AG04450 (cell line): ENCODE measurements at regions not wholly inside any gene's neighbourhood (a gene's known extent, or its start where the extent isn't known, plus 50 kb on each side); places are given as distances from the start of the nearest gene placed in this dataset.
A peak's percentile ranks its signal among the peaks of the same experiment; 100 is the strongest.

ENCODE experiments used
- CTCF ChIA-PET: fragments of 300-600, 350-600 bp; formaldehyde crosslinking; extraction: SDS; loops from one replicate; lab custom pipeline; 2022; ENCODE audit warnings: antibody characterized with exemption, inconsistent platforms; lab: Charles Lee
- POLR2A ChIA-PET: fragments of 350-600 bp; formaldehyde crosslinking; extraction: SDS; loops from one replicate; lab custom pipeline; 2021; ENCODE audit warnings: antibody characterized with exemption, inconsistent platforms; lab: Yijun Ruan, JAX
- DNase-seq: peaks from one replicate; pipeline ENCODE4 v3.0.0-alpha.2; 2011; ENCODE audit warnings: low read depth, low spot score
- H3K27ac ChIP-seq: one replicate; pipeline ENCODE4 v1.5.1; 2012; ENCODE audit warnings: low read depth, low read length, control low read depth
- H3K27me3 ChIP-seq: one replicate; pipeline ENCODE4 v1.6.0; 2012; ENCODE audit warnings: low read length; ENCODE audit not compliant: control insufficient read depth, insufficient read depth
- H3K4me3 ChIP-seq: 2 replicates; pipeline ENCODE4 v1.5.1; 2011; ENCODE audit warnings: mild to moderate bottlenecking, low read depth, low read length, control low read depth
- H3K9me3 ChIP-seq: 2 replicates; pipeline ENCODE4 v1.5.1; 2012; ENCODE audit warnings: low read length; ENCODE audit not compliant: control insufficient read depth, insufficient read depth
- CTCF ChIP-seq: IDR thresholded peaks from 2 replicates; pipeline ENCODE4 v1.5.1; 2011; ENCODE audit warnings: low read depth, low read length, control low read depth, inconsistent platforms

- Histone ChIP-seq H3K27ac (no peak overlapping the region), H3K4me3 (no peak overlapping the region), H3K9me3 (no peaks in the 10 kb centered on the region), H3K27me3 (peaks cover 11% of the 10 kb centered on the region)
- POLR2A ChIA-PET = no interaction called here
- no peak for DNase-seq
- no peak for TF ChIP-seq CTCF
- CTCF ChIA-PET = no interaction called here
Observed at GRCh38 chr5:171509467-171509866, 90.0 kb downstream of the FGF18 start.

- DNase-seq = no peak
- Histone ChIP-seq H3K4me3 (no peak overlapping the region), H3K9me3 (no peaks in the 10 kb centered on the region), H3K27me3 (peaks cover 8% of the 10 kb centered on the region), H3K27ac (no peak overlapping the region)
- ChIA-PET CTCF (no interaction called here), POLR2A (no interaction called here)
- TF ChIP-seq CTCF = no peak
Observed at GRCh38 chr5:171512397-171512796, 93.0 kb downstream of the FGF18 start.

- Histone ChIP-seq H3K9me3 (no peaks in the 10 kb centered on the region; the same call in 1 of the 2 replicates), H3K4me3 (no peak overlapping the region), H3K27ac (no peak overlapping the region), H3K27me3 (peaks cover 2% of the 10 kb centered on the region)
- DNase-seq = no peak
- TF ChIP-seq CTCF = no peak
- ChIA-PET CTCF (no interaction called here), POLR2A (no interaction called here)
Observed at GRCh38 chr5:171513591-171513990, 94.1 kb downstream of the FGF18 start.

- no peak for TF ChIP-seq CTCF
- Histone ChIP-seq H3K4me3 (no peak overlapping the region), H3K9me3 (no peaks in the 10 kb centered on the region; the same call in 1 of the 2 replicates), H3K27me3 (no peaks in the 10 kb centered on the region), H3K27ac (no peak overlapping the region)
- ChIA-PET CTCF (interaction anchor here (0.7 to 1.2 kb wide), 2 partner anchors 34 to 265 kb away, joined by 3 to 4 read pairs; no protein-coding TSS in a partner anchor), POLR2A (no interaction called here)
- DNase-seq = no peak
Observed at GRCh38 chr5:171518916-171519315, 99.5 kb downstream of the FGF18 start.

- Histone ChIP-seq H3K27me3 (no peaks in the 10 kb centered on the region), H3K4me3 (no peak overlapping the region), H3K27ac (peak overlapping the region; percentile 90), H3K9me3 (no peaks in the 10 kb centered on the region; the same call in 1 of the 2 replicates)
- ChIA-PET POLR2A (interaction anchor here (0.7 to 2.2 kb wide), 6 partner anchors 9 to 486 kb away, joined by 3 to 9 read pairs (median 3); partner anchors contain the start of gene FBXW11), CTCF (interaction anchor here (1.1 to 1.4 kb wide), 5 partner anchors 16 to 519 kb away, joined by 3 to 5 read pairs (median 3); no protein-coding TSS in a partner anchor)
- DNase-seq = no peak
- no peak for TF ChIP-seq CTCF
Observed at GRCh38 chr5:171520300-171521174, 101.1 kb downstream of the FGF18 start.
